HepG2 (cell line): ENCODE measurements at regions not wholly inside any gene's neighbourhood (a gene's known extent, or its start where the extent isn't known, plus 50 kb on each side); places are given as distances from the start of the nearest gene placed in this dataset.

Source experiments
- ATAC-seq: fragments of 200-7000 bp; cut with Tn5 transposase; 3 replicates; pipeline ENCODE4 v1.9.1; 2020; ENCODE audit warnings: mild to moderate bottlenecking, moderate library complexity
- BruUV-seq: library from RNA; stranded (reverse); fragments of 400-500 nt; replicated peaks from 2 replicates; lab custom pipeline; 2021; lab: Mats Ljungman, UMichigan
- CTCF ChIA-PET: fragments of 300-600 bp; formaldehyde crosslinking; extraction: SDS; loops from one replicate; lab custom pipeline; 2021; ENCODE audit warnings: low total read pairs, inconsistent platforms, low intra/inter-chr PET ratio; lab: Yijun Ruan, JAX
- POLR2A ChIA-PET: fragments of 350-600 bp; sonication (Branson Sonifier 250); formaldehyde crosslinking; loops from one replicate; lab custom pipeline; 2020; ENCODE audit warnings: antibody characterized with exemption, inconsistent platforms; lab: Yijun Ruan, JAX
- DNase-seq: peaks from one replicate; pipeline ENCODE4 v3.0.0-alpha.2; 2015; ENCODE audit warnings: low spot score
- FAIRE-seq: peaks from 3 replicates; lab custom pipeline; 2011; peaks lifted over from hg19 to GRCh38; lab: Jason Lieb, UNC
- H2AFZ ChIP-seq: one replicate; pipeline ENCODE4 v1.6.1; 2011; ENCODE audit warnings: low read length, inconsistent platforms
- H3K27ac ChIP-seq: fragments of 300-600 bp; 3 replicates; pipeline ENCODE4 v1.8.0; 2011; ENCODE audit warnings: mixed run types, mild to moderate bottlenecking, mixed read lengths, low read length, inconsistent platforms; ENCODE audit not compliant: insufficient read depth; ENCODE audit errors: extremely low read length
- H3K27me3 ChIP-seq, 2 experiments: fragments of 200-600 bp in 1 of 2; 2 replicates in 1 of 2; 3 replicates in 1 of 2; pipeline versions ENCODE4 v1.6.0 to v1.8.0; 2011; ENCODE audit warnings: low read length in 2 of 2, mild to moderate bottlenecking in 2 of 2, moderate library complexity in 2 of 2, inconsistent platforms in 1 of 2; ENCODE audit not compliant: insufficient read depth in 2 of 2, control insufficient read depth in 1 of 2
- H3K36me3 ChIP-seq, 2 experiments: fragments of 200-600 bp in 1 of 2; replicated peaks in 1 of 2; 2 replicates in 1 of 2; 3 replicates in 1 of 2; pipeline versions ENCODE4 v1.5.1 to v1.8.0; 2011; ENCODE audit warnings: low read length in 2 of 2, inconsistent platforms in 1 of 2; ENCODE audit not compliant: insufficient read depth in 2 of 2, control insufficient read depth in 1 of 2
- H3K4me1 ChIP-seq: 2 replicates; pipeline ENCODE4 v1.5.1; 2012; ENCODE audit warnings: low read length, inconsistent platforms; ENCODE audit not compliant: insufficient read depth
- H3K4me2 ChIP-seq: 2 replicates; pipeline ENCODE4 v1.6.0; 2011; ENCODE audit warnings: low read depth, low read length, inconsistent platforms
- H3K4me3 ChIP-seq, 3 experiments: fragments of 200-600 bp in 1 of 3; sonication (generic), shearing (Covaris generic) in 1 of 3; replicated peaks in 1 of 3; 2 replicates each; pipeline ENCODE4 v1.5.1; 2011 to 2016; ENCODE audit warnings: low read length in 3 of 3, inconsistent platforms in 2 of 3, low read depth in 2 of 3, mild to moderate bottlenecking in 2 of 3, control low read depth in 1 of 3, mixed read lengths in 1 of 3; ENCODE audit not compliant: insufficient read depth in 1 of 3
- H3K79me2 ChIP-seq: one replicate; pipeline ENCODE4 v1.6.1; 2011; ENCODE audit warnings: low read length, inconsistent platforms; ENCODE audit not compliant: insufficient read depth
- H3K9ac ChIP-seq: 2 replicates; pipeline ENCODE4 v1.6.0; 2011; ENCODE audit warnings: mild to moderate bottlenecking, low read depth, low read length, inconsistent platforms; ENCODE audit not compliant: insufficient read depth
- H3K9me3 ChIP-seq: 2 replicates; pipeline ENCODE4 v1.5.1; 2012; ENCODE audit warnings: mild to moderate bottlenecking, low read length
- H4K20me1 ChIP-seq: 2 replicates; pipeline ENCODE4 v1.6.0; 2011; ENCODE audit warnings: inconsistent platforms, mild to moderate bottlenecking, low read length, moderate library complexity; ENCODE audit not compliant: insufficient read depth
- MTA3 ChIP-seq: sonication (generic); formaldehyde crosslinking; IDR thresholded peaks from 2 replicates; pipeline ENCODE4 v1.4.0; 2020; ENCODE audit warnings: missing genetic modification reagents
- MYPOP ChIP-seq: sonication (generic); formaldehyde crosslinking; IDR thresholded peaks from 2 replicates; pipeline ENCODE4 v1.8.1; 2023; ENCODE audit warnings: mild to moderate bottlenecking, moderate library complexity, missing genetic modification reagents
- NFAT5 ChIP-seq: sonication (generic); formaldehyde crosslinking; IDR thresholded peaks from 2 replicates; pipeline ENCODE4 v1.4.0; 2020; ENCODE audit warnings: missing genetic modification reagents
- NFE2 ChIP-seq: sonication (generic); formaldehyde crosslinking; IDR thresholded peaks from 2 replicates; pipeline ENCODE4 v1.4.0; 2020; ENCODE audit warnings: missing genetic modification reagents
- NRL ChIP-seq: sonication (generic); formaldehyde crosslinking; IDR thresholded peaks from 2 replicates; pipeline ENCODE4 v1.5.0; 2020; ENCODE audit warnings: missing genetic modification reagents, mild to moderate bottlenecking, moderate library complexity, borderline replicate concordance
- TBP ChIP-seq: sonication (generic); formaldehyde crosslinking; IDR thresholded peaks from 2 replicates; pipeline ENCODE4 v1.5.0; 2020; ENCODE audit warnings: missing genetic modification reagents
- ZNF121 ChIP-seq: sonication (generic); formaldehyde crosslinking; IDR thresholded peaks from 2 replicates; pipeline ENCODE4 v1.5.0; 2020; ENCODE audit warnings: mild to moderate bottlenecking, missing genetic modification reagents
- ZNF20 ChIP-seq: sonication (generic); formaldehyde crosslinking; IDR thresholded peaks from 2 replicates; pipeline ENCODE4 v1.4.0; 2020; ENCODE audit warnings: mild to moderate bottlenecking, moderate library complexity, missing genetic modification reagents
- ZNF292 ChIP-seq: sonication (generic); formaldehyde crosslinking; IDR thresholded peaks from 2 replicates; pipeline ENCODE4 v1.8.1; 2022; ENCODE audit warnings: mild to moderate bottlenecking, low read depth, missing genetic modification reagents, borderline replicate concordance
- ZNF367 ChIP-seq: sonication (generic); formaldehyde crosslinking; IDR thresholded peaks from 2 replicates; pipeline ENCODE4 v1.4.0; 2020; ENCODE audit warnings: missing genetic modification reagents, borderline replicate concordance
- WGBS: methylation state at CpG from one replicate; pipeline ENCODE4 v1.1.6; 2017; ENCODE audit warnings: low lambda C conversion rate; 5-methylcytosine and 5-hydroxymethylcytosine counted together
- in situ Hi-C: cut with HindIII; loops from 2 replicates; pipeline ENCODE4 v1.10.0; 2017; ENCODE audit warnings: low pct_unique_long_range_greater_than_20kb; ENCODE audit not compliant: extremely low pct_ligation_motif_present
- intact Hi-C: fragments of 100-400 bp; cut with micrococcal nuclease; formaldehyde crosslinking; loops from one replicate; pipeline ENCODE4 v1.10.0; 2022; ENCODE audit not compliant: unreplicated experiment

GRCh38 chr5:28046596-28046995, 1008.2 kb upstream of the CDH9 start:
- H4K20me1 ChIP-seq = no peaks in the 10 kb centered on the region
- no peaks in the 10 kb centered on the region; a peak in 1 of 5 replicates for H3K27me3 ChIP-seq
- H3K9me3 ChIP-seq = no peaks in the 10 kb centered on the region
- no peaks in the 10 kb centered on the region for H3K36me3 ChIP-seq
- TF ChIP-seq ZNF20 (no peak), NRL (CRISPR knock-in tag) (no peak)
- H3K4me3 ChIP-seq = no peak overlapping the region
- POLR2A ChIA-PET = no interaction called here
- no peak for ATAC-seq
- intact Hi-C loops (no loop called here), in situ Hi-C loops (no loop called here)
- 0% methylated on average over 1 of the region's 1 CpG for WGBS
- no peaks in the 10 kb centered on the region for H3K79me2 ChIP-seq
- H3K9ac ChIP-seq = no peak overlapping the region
- no peak overlapping the region for H3K4me2 ChIP-seq
- H3K27ac ChIP-seq = no peak overlapping the region
- no peak overlapping the region for H2AFZ ChIP-seq
- no peak for DNase-seq
- BruUV-seq = no TSS peak
- H3K4me1 ChIP-seq = no peaks in the 10 kb centered on the region
- no peak for FAIRE-seq
- CTCF ChIA-PET = no interaction called here

- peaks cover 8% of the 10 kb centered on the region; the same call in 1 of the 2 replicates for H3K9me3 ChIP-seq
- DNase-seq (no peak), FAIRE-seq (no peak), ATAC-seq (no peak)
- intact Hi-C loops (no loop called here), in situ Hi-C loops (no loop called here)
- H3K27me3 ChIP-seq = no peaks in the 10 kb centered on the region
- no peak overlapping the region for H3K27ac ChIP-seq
- no peaks in the 10 kb centered on the region for H3K4me1 ChIP-seq
- TF ChIP-seq TBP (CRISPR knock-in tag) = no peak
- TF ChIP-seq NFAT5 (CRISPR knock-in tag) = no peak
- TF ChIP-seq ZNF121 (CRISPR knock-in tag) = no peak
- TF ChIP-seq MYPOP (CRISPR knock-in tag) = no peak
- TF ChIP-seq ZNF367 (CRISPR knock-in tag) = no peak
- no peak for TF ChIP-seq NFE2 (CRISPR knock-in tag)
- no peak for TF ChIP-seq ZNF292 (CRISPR knock-in tag)
- no peak for TF ChIP-seq MTA3
- ChIA-PET CTCF (no interaction called here), POLR2A (no interaction called here)
- no peak overlapping the region for H3K9ac ChIP-seq
- H3K4me3 ChIP-seq = no peak overlapping the region
- no peak overlapping the region for H2AFZ ChIP-seq
- BruUV-seq = no TSS peak
- H3K79me2 ChIP-seq = no peaks in the 10 kb centered on the region
- H4K20me1 ChIP-seq = no peaks in the 10 kb centered on the region
- H3K4me2 ChIP-seq = no peak overlapping the region
- no peaks in the 10 kb centered on the region for H3K36me3 ChIP-seq
- WGBS = 0% methylated on average over 1 of the region's 1 CpG
Measured at GRCh38 chr5:28027851-28028250, 989.5 kb upstream of the CDH9 start.
